Astrocyte (in vitro differentiated cells and primary cell): ENCODE measurements at regions not wholly inside any gene's neighbourhood (a gene's known extent, or its start where the extent isn't known, plus 50 kb on each side); places are given as distances from the start of the nearest gene placed in this dataset.

Experiments used
- CTCF ChIP-seq: IDR thresholded peaks from 2 replicates; pipeline ENCODE4 v1.5.1; 2011; ENCODE audit warnings: low read depth, mild to moderate bottlenecking, inconsistent platforms, low read length, moderate library complexity; ENCODE audit not compliant: insufficient read depth
- EZH2 ChIP-seq: IDR thresholded peaks from 2 replicates; pipeline ENCODE4 v1.6.1; 2012; ENCODE audit warnings: mild to moderate bottlenecking, low read length, inconsistent platforms; ENCODE audit not compliant: insufficient read depth

DNA sequence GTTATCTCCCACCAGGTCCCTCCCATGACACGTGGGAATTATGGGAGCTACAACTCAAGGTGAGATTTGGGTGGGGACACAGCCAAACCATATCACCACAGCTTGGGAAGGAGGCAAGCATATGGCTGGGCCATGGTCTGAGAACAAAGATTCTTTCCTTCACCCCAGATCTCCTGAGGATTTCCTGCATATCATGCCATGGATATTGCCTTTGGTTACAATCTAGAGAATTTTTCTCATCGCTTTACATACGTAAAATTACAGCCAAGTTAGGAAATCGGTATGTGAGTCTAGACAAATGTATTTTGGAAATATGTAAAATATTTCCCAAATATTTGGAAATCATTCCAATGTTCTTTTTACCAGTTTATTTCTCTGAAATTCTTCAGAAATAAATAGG lies 398.3 kb downstream of the RFC3 start:
- TF ChIP-seq CTCF: no peak
- TF ChIP-seq EZH2: no peak
